ENCODE measurements at regions not wholly inside any gene's neighbourhood (a gene's known extent, or its start where the extent isn't known, plus 50 kb on each side); places are given as distances from the start of the nearest gene placed in this dataset.

GRCh38 chr20:1832634-1833033 is 62.6 kb upstream of the SIRPA start:
- TF ChIP-seq CTCF (IDR thresholded peaks at IDR 0.05) = no peak
- Mint-ChIP-seq H3K27me3 (ENCODE audit: low read depth) (peaks cover 5% of the 10 kb centered on the region), H3K27ac (ENCODE audit: unreplicated experiment) (no peak overlapping the region), H3K9me3 (ENCODE audit: low read depth) (no peaks in the 10 kb centered on the region), H3K36me3 (ENCODE audit: low read depth) (no peaks in the 10 kb centered on the region), H3K4me3 (ENCODE audit: unreplicated experiment) (no peak overlapping the region), H3K4me1 (ENCODE audit: low read depth) (peaks cover 32% of the 10 kb centered on the region)
- DNase-seq (ENCODE audit: low spot score) = no peak

GRCh38 chr20:1831606-1832005 is 63.6 kb upstream of the SIRPA start:
- no peak for TF ChIP-seq CTCF (IDR thresholded peaks at IDR 0.05)
- no peak overlapping the region for H3K4me3 Mint-ChIP-seq (ENCODE audit: unreplicated experiment)
- H3K27me3 Mint-ChIP-seq (ENCODE audit: low read depth) = peaks cover 3% of the 10 kb centered on the region
- H3K36me3 Mint-ChIP-seq (ENCODE audit: low read depth) = no peaks in the 10 kb centered on the region
- peaks cover 32% of the 10 kb centered on the region for H3K4me1 Mint-ChIP-seq (ENCODE audit: low read depth)
- H3K9me3 Mint-ChIP-seq (ENCODE audit: low read depth) = no peaks in the 10 kb centered on the region
- no peak for DNase-seq (ENCODE audit: low spot score)
- H3K27ac Mint-ChIP-seq (ENCODE audit: unreplicated experiment) = no peak overlapping the region

GRCh38 chr20:1831096-1831495 is 64.1 kb upstream of the SIRPA start:
- no peak for TF ChIP-seq CTCF (IDR thresholded peaks at IDR 0.05)
- DNase-seq (ENCODE audit: low spot score) = no peak
- no peak overlapping the region for H3K27ac Mint-ChIP-seq (ENCODE audit: unreplicated experiment)

GRCh38 chr20:1830240-1830639 is 65.0 kb upstream of the SIRPA start:
- H3K4me3 Mint-ChIP-seq (ENCODE audit: unreplicated experiment) = no peak overlapping the region
- DNase-seq (ENCODE audit: low spot score) = no peak
- H3K27me3 Mint-ChIP-seq (ENCODE audit: low read depth) = no peaks in the 10 kb centered on the region
- no peaks in the 10 kb centered on the region for H3K9me3 Mint-ChIP-seq (ENCODE audit: low read depth)
- peak overlapping the region; percentile 45 for H3K27ac Mint-ChIP-seq (ENCODE audit: unreplicated experiment)
- no peaks in the 10 kb centered on the region for H3K36me3 Mint-ChIP-seq (ENCODE audit: low read depth)
- H3K4me1 Mint-ChIP-seq (ENCODE audit: low read depth) = peaks cover 36% of the 10 kb centered on the region
- TF ChIP-seq CTCF (IDR thresholded peaks at IDR 0.05) = no peak

More at GRCh38 chr20:1831096-1831495, 64.1 kb upstream of the SIRPA start:
- H3K4me3 Mint-ChIP-seq (ENCODE audit: unreplicated experiment) = no peak overlapping the region
- peaks cover 32% of the 10 kb centered on the region for H3K4me1 Mint-ChIP-seq (ENCODE audit: low read depth)
- H3K27me3 Mint-ChIP-seq (ENCODE audit: low read depth) = no peaks in the 10 kb centered on the region
- H3K9me3 Mint-ChIP-seq (ENCODE audit: low read depth) = no peaks in the 10 kb centered on the region
- no peaks in the 10 kb centered on the region for H3K36me3 Mint-ChIP-seq (ENCODE audit: low read depth)

- no peak for TF ChIP-seq CTCF (IDR thresholded peaks at IDR 0.05)
- Mint-ChIP-seq H3K4me1 (ENCODE audit: low read depth) (peaks cover 35% of the 10 kb centered on the region), H3K36me3 (ENCODE audit: low read depth) (no peaks in the 10 kb centered on the region), H3K4me3 (ENCODE audit: unreplicated experiment) (no peak overlapping the region), H3K9me3 (ENCODE audit: low read depth) (no peaks in the 10 kb centered on the region), H3K27me3 (ENCODE audit: low read depth) (no peaks in the 10 kb centered on the region), H3K27ac (ENCODE audit: unreplicated experiment) (no peak overlapping the region)
- no peak for DNase-seq (ENCODE audit: low spot score)
Observed at GRCh38 chr20:1829531-1829930, 65.7 kb upstream of the SIRPA start.

Measured in chondrocyte (in vitro differentiated cells).